Gastrocnemius medialis (tissue), 4 donors: ENCODE measurements at regions not wholly inside any gene's neighbourhood (a gene's known extent, or its start where the extent isn't known, plus 50 kb on each side); places are given as distances from the start of the nearest gene placed in this dataset.

Experiments used
- ATAC-seq, 2 donors: fragments of 150-250 bp; one replicate each; pipeline ENCODE4 v1.9.1; 2016
- DNase-seq, 2 donors: peaks; one replicate each; pipeline ENCODE4 v3.0.0-alpha.2; 2019
- H3K27ac ChIP-seq, 4 donors: fragments of 200-600 bp; sonication (generic); 1 replicate in 1 of 4; 2 replicates in 3 of 4; pipeline ENCODE4 v1.5.1; 2016 to 2018; ENCODE audit warnings: mild to moderate bottlenecking in 2 of 4, moderate library complexity in 1 of 4
- H3K27me3 ChIP-seq, 3 donors: fragments of 200-600 bp; sonication (generic) in 2 of 3; 1 replicate in 1 of 3; 2 replicates in 2 of 3; pipeline versions ENCODE4 v1.5.1 to v1.6.0; 2016 to 2019; ENCODE audit warnings: mild to moderate bottlenecking in 1 of 3, moderate library complexity in 1 of 3
- H3K36me3 ChIP-seq, 2 donors: fragments of 200-600 bp; sonication (generic) in 1 of 2; one replicate each; pipeline ENCODE4 v1.5.1; 2017 to 2018
- H3K4me1 ChIP-seq, 2 donors: fragments of 200-600 bp; sonication (generic) in 1 of 2; one replicate each; pipeline ENCODE4 v1.5.1; 2016 to 2017; ENCODE audit warnings: mild to moderate bottlenecking in 2 of 2
- H3K4me3 ChIP-seq, 4 donors: fragments of 200-600 bp; sonication (generic) in 3 of 4; 1 replicate in 1 of 4; 2 replicates in 3 of 4; pipeline ENCODE4 v1.5.1; 2016 to 2019; ENCODE audit warnings: mild to moderate bottlenecking in 2 of 4
- H3K9me3 ChIP-seq, 3 donors: fragments of 200-600 bp; sonication (generic) in 2 of 3; 1 replicate in 1 of 3; 2 replicates in 2 of 3; pipeline ENCODE4 v1.5.1; 2016 to 2019
- POLR2A ChIP-seq, 2 donors: fragments of 450-650 bp; IDR thresholded peaks; one replicate each; pipeline ENCODE4 v1.6.1; 2017; ENCODE audit warnings: antibody characterized with exemption in 2 of 2, mild to moderate bottlenecking in 2 of 2, moderate library complexity in 2 of 2
- in situ Hi-C, 4 donors: fragments of 200-750 bp; cut with MboI; loops; one replicate each; pipeline versions ENCODE4 v1.15.0 to v1.8.0; 2017; ENCODE audit warnings: low sequenced_read_pairs in 4 of 4
- intact Hi-C: fragments of 100-400 bp; cut with DNase I; formaldehyde crosslinking; loops from one replicate; pipeline ENCODE4 v1.15.1; 2023; ENCODE audit warnings: low total_unique reads
- TF ChIP-seq, protein P1 (sequence below), 5 experiments: fragments of 450-650 bp in 3 of 5; fragments of 200-600 bp in 2 of 5; sonication (generic) in 2 of 5; IDR thresholded peaks in 4 of 5; conservative IDR thresholded peaks in 1 of 5; 1 replicate in 4 of 5; 2 replicates in 1 of 5; pipeline ENCODE4 v1.5.1; 2016 to 2019; ENCODE audit warnings: antibody characterized with exemption in 5 of 5, mild to moderate bottlenecking in 3 of 5, moderate library complexity in 3 of 5

DNA sequence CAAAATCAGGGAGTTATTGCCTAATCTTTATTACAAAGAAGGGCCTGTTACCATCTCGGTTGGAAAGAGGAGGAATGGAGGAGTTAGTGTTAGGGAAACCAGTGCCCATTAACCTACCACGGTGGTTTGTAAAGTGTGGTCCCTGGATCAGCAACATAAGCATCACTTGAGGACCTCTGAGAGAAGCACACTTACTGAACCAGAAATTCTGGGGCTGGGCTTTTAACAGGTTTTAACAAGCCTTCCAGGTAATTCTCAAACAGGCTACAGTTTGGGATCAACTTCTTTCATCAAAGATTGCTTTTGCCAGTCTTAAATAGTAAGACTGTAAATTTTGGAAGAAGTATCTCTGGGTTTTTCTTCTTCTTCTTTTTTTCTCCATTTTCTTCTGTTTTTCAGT, 329.5 kb upstream of the JAG1 start:
- in situ Hi-C loops = no loop called here
- ATAC-seq (no peak), DNase-seq (no peak)
- intact Hi-C loops = no loop called here
- TF ChIP-seq, protein P1, sequence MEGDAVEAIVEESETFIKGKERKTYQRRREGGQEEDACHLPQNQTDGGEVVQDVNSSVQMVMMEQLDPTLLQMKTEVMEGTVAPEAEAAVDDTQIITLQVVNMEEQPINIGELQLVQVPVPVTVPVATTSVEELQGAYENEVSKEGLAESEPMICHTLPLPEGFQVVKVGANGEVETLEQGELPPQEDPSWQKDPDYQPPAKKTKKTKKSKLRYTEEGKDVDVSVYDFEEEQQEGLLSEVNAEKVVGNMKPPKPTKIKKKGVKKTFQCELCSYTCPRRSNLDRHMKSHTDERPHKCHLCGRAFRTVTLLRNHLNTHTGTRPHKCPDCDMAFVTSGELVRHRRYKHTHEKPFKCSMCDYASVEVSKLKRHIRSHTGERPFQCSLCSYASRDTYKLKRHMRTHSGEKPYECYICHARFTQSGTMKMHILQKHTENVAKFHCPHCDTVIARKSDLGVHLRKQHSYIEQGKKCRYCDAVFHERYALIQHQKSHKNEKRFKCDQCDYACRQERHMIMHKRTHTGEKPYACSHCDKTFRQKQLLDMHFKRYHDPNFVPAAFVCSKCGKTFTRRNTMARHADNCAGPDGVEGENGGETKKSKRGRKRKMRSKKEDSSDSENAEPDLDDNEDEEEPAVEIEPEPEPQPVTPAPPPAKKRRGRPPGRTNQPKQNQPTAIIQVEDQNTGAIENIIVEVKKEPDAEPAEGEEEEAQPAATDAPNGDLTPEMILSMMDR (IDR thresholded peaks at IDR 0.05 in 4 of 5, conservative IDR thresholded peaks at IDR 0.05 in 1 of 5) = no peak
- TF ChIP-seq POLR2A (IDR thresholded peaks at IDR 0.05) = no peak
- Histone ChIP-seq H3K4me3 (no peak overlapping the region), H3K9me3 (no peaks in the 10 kb centered on the region), H3K36me3 (no peaks in the 10 kb centered on the region), H3K27ac (no peak overlapping the region), H3K4me1 (peaks cover 0 to 15% of the 10 kb centered on the region in 2 donors), H3K27me3 (no peaks in the 10 kb centered on the region)

DNA sequence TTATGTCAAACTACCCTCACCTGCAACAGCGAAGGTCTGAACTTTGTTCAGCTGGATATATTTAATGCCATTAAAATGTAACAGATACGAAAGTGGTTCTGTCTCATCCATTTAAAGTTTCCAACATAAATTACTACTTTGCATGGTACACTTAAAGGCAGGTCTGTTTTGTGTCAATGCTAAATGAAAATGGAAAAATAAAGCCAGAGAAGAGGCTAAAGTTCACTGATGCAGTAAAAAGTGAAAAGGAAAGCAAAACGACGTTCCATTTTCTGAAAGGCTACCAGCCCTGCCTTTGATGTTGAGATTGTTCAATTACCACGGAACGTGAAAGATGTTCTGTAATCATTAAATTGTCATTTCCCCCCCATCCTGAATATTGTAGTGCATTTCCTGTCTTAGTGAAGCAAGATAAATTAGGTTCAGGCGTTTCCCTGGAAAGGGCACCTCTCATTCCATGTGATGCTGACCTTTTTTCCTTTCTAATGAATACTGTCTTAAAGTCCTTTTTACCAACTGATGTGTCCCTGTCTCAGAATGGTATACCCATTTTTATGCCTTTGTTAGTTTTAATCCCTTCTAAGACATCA, 334.7 kb upstream of the JAG1 start:
- no peak for DNase-seq
- no peak for ATAC-seq
- Histone ChIP-seq H3K4me3 (no peak overlapping the region), H3K36me3 (no peaks in the 10 kb centered on the region), H3K27ac (no peak overlapping the region), H3K27me3 (no peaks in the 10 kb centered on the region), H3K9me3 (no peaks in the 10 kb centered on the region), H3K4me1 (peaks cover 0 to 10% of the 10 kb centered on the region in 2 donors)
- in situ Hi-C loops = no loop called here
- TF ChIP-seq, protein P1 (IDR thresholded peaks at IDR 0.05 in 4 of 5, conservative IDR thresholded peaks at IDR 0.05 in 1 of 5) = no peak
- TF ChIP-seq POLR2A (IDR thresholded peaks at IDR 0.05) = no peak
- intact Hi-C loops = no loop called here

DNA sequence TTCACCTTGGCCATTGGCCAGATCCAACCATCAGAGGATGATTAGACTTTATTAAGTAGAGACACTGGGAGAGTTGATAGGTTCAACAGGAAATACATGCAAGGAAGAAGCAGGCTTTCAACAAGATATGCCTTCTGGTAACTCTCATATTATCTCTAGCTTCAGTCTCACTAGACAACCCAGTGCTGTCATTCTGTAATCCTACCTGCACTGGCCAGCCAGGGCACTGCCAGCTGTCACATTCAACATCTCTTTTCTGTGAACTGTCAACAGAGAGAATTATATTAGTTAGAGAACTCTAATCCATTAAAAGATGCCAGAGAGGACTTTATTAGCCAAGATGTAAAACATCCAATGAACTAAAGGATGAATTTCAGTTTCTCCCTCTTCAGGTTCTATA, 337.9 kb upstream of the JAG1 start:
- no peak for TF ChIP-seq POLR2A (IDR thresholded peaks at IDR 0.05)
- TF ChIP-seq, protein P1 (IDR thresholded peaks at IDR 0.05 in 4 of 5, conservative IDR thresholded peaks at IDR 0.05 in 1 of 5) = no peak
- Histone ChIP-seq H3K9me3 (no peaks in the 10 kb centered on the region), H3K4me1 (peaks cover 0 to 11% of the 10 kb centered on the region in 2 donors), H3K27ac (no peak overlapping the region), H3K4me3 (no peak overlapping the region), H3K36me3 (no peaks in the 10 kb centered on the region), H3K27me3 (no peaks in the 10 kb centered on the region)
- DNase-seq (no peak), ATAC-seq (no peak)
- intact Hi-C loops (no loop called here), in situ Hi-C loops (no loop called here)

DNA sequence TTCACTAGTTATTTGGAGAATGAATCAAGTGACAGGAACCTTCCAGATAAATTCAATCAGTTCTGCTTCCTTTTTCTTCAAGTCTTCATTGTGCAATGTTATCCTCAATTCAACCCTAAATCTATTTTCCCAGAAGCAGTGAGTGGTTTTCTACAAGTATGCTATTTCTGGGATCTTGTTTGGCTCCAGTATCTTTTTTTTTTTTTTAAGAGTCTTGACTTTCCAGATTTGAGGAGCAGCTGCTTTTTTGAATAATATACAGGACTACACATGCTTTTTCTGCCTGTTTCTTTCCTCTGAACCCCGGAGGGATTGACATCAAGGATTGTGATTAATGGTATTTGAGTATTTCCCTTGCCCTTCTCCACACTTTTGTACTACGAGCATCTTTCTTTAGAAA, 339.2 kb upstream of the JAG1 start:
- Histone ChIP-seq H3K4me3 (no peak overlapping the region), H3K9me3 (no peaks in the 10 kb centered on the region), H3K27ac (peak overlapping the region in 3 of 4 donors; percentile 6 to 59 (median 58)), H3K36me3 (no peaks in the 10 kb centered on the region), H3K27me3 (no peaks in the 10 kb centered on the region), H3K4me1 (peaks cover 0 to 11% of the 10 kb centered on the region in 2 donors)
- intact Hi-C loops (no loop called here), in situ Hi-C loops (no loop called here)
- no peak for TF ChIP-seq POLR2A (IDR thresholded peaks at IDR 0.05)
- TF ChIP-seq, protein P1 (IDR thresholded peaks at IDR 0.05 in 4 of 5, conservative IDR thresholded peaks at IDR 0.05 in 1 of 5) = no peak
- DNase-seq = no peak
- ATAC-seq = peak; percentile 70 to 83

DNA sequence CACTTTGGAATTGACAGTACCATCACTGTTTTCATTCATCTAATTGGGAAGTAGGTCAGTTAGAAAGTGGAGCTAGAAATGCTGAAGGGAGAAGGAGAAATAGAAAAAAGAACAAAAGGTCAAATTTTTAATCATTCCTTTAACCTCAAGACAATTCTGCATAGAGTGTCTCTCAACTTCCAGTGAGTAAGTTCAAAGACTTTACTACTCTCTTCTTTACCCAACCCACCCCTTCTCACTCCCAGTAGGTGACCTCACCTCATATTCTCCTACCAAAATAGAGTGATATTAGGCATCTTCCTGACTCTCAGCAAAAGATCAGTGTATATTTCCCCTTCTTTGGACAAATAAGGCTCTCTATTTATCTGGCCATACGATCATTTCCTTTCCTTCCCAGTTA, 340.0 kb upstream of the JAG1 start:
- H3K4me1 ChIP-seq = peaks cover 0 to 11% of the 10 kb centered on the region in 2 donors
- no peak for ATAC-seq
- peak overlapping the region in 3 of 4 donors; percentile 25 to 59 (median 35) for H3K27ac ChIP-seq
- no peak for DNase-seq
- H3K36me3 ChIP-seq = no peaks in the 10 kb centered on the region
- TF ChIP-seq, protein P1 (IDR thresholded peaks at IDR 0.05 in 4 of 5, conservative IDR thresholded peaks at IDR 0.05 in 1 of 5) = no peak
- TF ChIP-seq POLR2A (IDR thresholded peaks at IDR 0.05) = no peak
- no peak overlapping the region for H3K4me3 ChIP-seq
- no peaks in the 10 kb centered on the region for H3K27me3 ChIP-seq
- H3K9me3 ChIP-seq = no peaks in the 10 kb centered on the region
- intact Hi-C loops (no loop called here), in situ Hi-C loops (no loop called here)
